ENCODE measurements at regions not wholly inside any gene's neighbourhood (a gene's known extent, or its start where the extent isn't known, plus 50 kb on each side); places are given as distances from the start of the nearest gene placed in this dataset.

DNA sequence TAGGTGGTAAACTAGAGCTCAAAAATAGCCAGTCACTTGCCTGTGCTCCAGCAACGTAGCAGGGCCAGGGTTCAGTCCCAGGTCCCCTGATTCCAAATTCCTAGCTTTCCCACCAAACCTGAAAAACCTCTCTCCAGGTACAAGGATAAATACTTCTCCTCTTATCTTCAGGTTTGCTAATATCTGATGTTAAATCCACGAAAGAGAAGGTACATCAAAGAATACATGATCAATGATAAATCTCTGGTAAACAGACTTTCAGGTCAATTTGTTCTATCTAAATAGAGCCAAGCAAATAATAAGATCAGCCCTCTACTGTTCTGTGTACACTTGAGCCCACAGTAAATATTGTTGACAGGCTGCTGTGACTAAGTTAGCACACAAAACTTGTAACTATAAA lies 52.1 kb upstream of the AKT3 start:
- no peak for FAIRE-seq
- no peaks in the 10 kb centered on the region for H3K79me2 ChIP-seq (ENCODE audit: control insufficient read depth, insufficient read depth, low read length)
- H3K4me1 ChIP-seq (ENCODE audit: control insufficient read depth, insufficient read depth, low read length), result no peaks in the 10 kb centered on the region
- H3K4me2 ChIP-seq (ENCODE audit: control insufficient read depth, insufficient read depth), result no peak overlapping the region
- in situ Hi-C loops (cut with MboI), result no loop called here
- ChIA-PET CTCF (no interaction called here), POLR2A (no interaction called here), SMC1A (ENCODE audit: uncharacterized antibody, unreplicated experiment) (interaction anchor here (1.7 kb wide), 1 partner anchor 11 kb away, joined by 3 read pairs; no protein-coding TSS in a partner anchor), RAD21 (ENCODE audit: unreplicated experiment) (no interaction called here)
- intact Hi-C loops (cut with micrococcal nuclease; ENCODE audit: unreplicated experiment), result no loop called here
- no peak for DNase-seq (ENCODE audit: low read depth, low spot score)
- no peak overlapping the region for H3K27ac ChIP-seq (ENCODE audit: control insufficient read depth, insufficient read depth)
- no TSS peak for BruUV-seq (replicated peaks)
- H3K9ac ChIP-seq (ENCODE audit: control insufficient read depth, insufficient read depth, low read length), result no peak overlapping the region
- no peaks in the 10 kb centered on the region for H3K36me3 ChIP-seq (ENCODE audit: control insufficient read depth in 2 of 2, insufficient read depth in 2 of 2, low read length in 1 of 2)
- H3K9me3 ChIP-seq (replicated peaks; ENCODE audit: control insufficient read depth, insufficient read depth, low read length), result no peaks in the 10 kb centered on the region; the same call in 2 of the 3 replicates
- H3K4me3 ChIP-seq, result no peak overlapping the region
- no peaks in the 10 kb centered on the region for H4K20me1 ChIP-seq (ENCODE audit: control insufficient read depth, insufficient read depth)
- ATAC-seq, result no peak
- TF ChIP-seq NBN (IDR thresholded peaks at IDR 0.05), result no peak
- no peak for TF ChIP-seq NFXL1 (IDR thresholded peaks at IDR 0.05; ENCODE audit: borderline replicate concordance)
- TF ChIP-seq SIN3A (IDR thresholded peaks at IDR 0.05; ENCODE audit: low read depth, low read length), result no peak
- TF ChIP-seq HDGF (IDR thresholded peaks at IDR 0.05), result no peak
- TF ChIP-seq MYC (IDR thresholded peaks at IDR 0.05; ENCODE audit: insufficient read depth, insufficient read length, insufficient replicate concordance, low read length, severe bottlenecking), result no peak
- TF ChIP-seq, protein P1, sequence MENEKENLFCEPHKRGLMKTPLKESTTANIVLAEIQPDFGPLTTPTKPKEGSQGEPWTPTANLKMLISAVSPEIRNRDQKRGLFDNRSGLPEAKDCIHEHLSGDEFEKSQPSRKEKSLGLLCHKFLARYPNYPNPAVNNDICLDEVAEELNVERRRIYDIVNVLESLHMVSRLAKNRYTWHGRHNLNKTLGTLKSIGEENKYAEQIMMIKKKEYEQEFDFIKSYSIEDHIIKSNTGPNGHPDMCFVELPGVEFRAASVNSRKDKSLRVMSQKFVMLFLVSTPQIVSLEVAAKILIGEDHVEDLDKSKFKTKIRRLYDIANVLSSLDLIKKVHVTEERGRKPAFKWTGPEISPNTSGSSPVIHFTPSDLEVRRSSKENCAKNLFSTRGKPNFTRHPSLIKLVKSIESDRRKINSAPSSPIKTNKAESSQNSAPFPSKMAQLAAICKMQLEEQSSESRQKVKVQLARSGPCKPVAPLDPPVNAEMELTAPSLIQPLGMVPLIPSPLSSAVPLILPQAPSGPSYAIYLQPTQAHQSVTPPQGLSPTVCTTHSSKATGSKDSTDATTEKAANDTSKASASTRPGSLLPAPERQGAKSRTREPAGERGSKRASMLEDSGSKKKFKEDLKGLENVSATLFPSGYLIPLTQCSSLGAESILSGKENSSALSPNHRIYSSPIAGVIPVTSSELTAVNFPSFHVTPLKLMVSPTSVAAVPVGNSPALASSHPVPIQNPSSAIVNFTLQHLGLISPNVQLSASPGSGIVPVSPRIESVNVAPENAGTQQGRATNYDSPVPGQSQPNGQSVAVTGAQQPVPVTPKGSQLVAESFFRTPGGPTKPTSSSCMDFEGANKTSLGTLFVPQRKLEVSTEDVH (IDR thresholded peaks at IDR 0.05; ENCODE audit: low read depth, partially characterized antibody), result no peak
- TF ChIP-seq CHD2 (IDR thresholded peaks at IDR 0.05; ENCODE audit: borderline replicate concordance, low read depth, low read length), result no peak
- no peak for TF ChIP-seq TBL1XR1 (IDR thresholded peaks at IDR 0.05; ENCODE audit: low read depth, low read length)
- TF ChIP-seq, protein P2, sequence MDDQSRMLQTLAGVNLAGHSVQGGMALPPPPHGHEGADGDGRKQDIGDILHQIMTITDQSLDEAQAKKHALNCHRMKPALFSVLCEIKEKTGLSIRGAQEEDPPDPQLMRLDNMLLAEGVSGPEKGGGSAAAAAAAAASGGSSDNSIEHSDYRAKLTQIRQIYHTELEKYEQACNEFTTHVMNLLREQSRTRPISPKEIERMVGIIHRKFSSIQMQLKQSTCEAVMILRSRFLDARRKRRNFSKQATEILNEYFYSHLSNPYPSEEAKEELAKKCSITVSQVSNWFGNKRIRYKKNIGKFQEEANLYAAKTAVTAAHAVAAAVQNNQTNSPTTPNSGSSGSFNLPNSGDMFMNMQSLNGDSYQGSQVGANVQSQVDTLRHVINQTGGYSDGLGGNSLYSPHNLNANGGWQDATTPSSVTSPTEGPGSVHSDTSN (IDR thresholded peaks at IDR 0.05; ENCODE audit: insufficient replicate concordance, low read depth, low read length), result no peak
- TF ChIP-seq SP1 (IDR thresholded peaks at IDR 0.05; ENCODE audit: low read depth, low read length), result no peak
- no peak for TF ChIP-seq SREBF2 (IDR thresholded peaks at IDR 0.05; ENCODE audit: low read length)
- WGBS (ENCODE audit: insufficient coverage, insufficient replicate concordance, low lambda C conversion rate, missing lambda C conversion rate), result 0% methylated on average over 2 of the region's 2 CpGs
- H3K27me3 ChIP-seq (replicated peaks in 1 of 2; ENCODE audit: control insufficient read depth in 2 of 2, insufficient read depth in 2 of 2, low read length in 1 of 2), result no peaks in the 10 kb centered on the region; a peak in 2 of 4 replicates
- no peak overlapping the region for H2AFZ ChIP-seq (ENCODE audit: control insufficient read depth, low read depth, low read length)
